OCI-LY3 (cell line): ENCODE measurements at regions not wholly inside any gene's neighbourhood (a gene's known extent, or its start where the extent isn't known, plus 50 kb on each side); places are given as distances from the start of the nearest gene placed in this dataset.

Experiments used
- H2AFZ ChIP-seq: fragments of 200-600, 300-600 bp; shearing (Covaris generic); 2 replicates; pipeline ENCODE4 v1.6.0; 2014; ENCODE audit warnings: antibody characterized with exemption, low read depth, low read length
- H3K27ac ChIP-seq: fragments of 200-600, 300-600 bp; sonication (generic); 2 replicates; pipeline ENCODE4 v1.5.1; 2014; ENCODE audit warnings: mild to moderate bottlenecking, low read length, moderate library complexity, mixed read lengths
- H3K27me3 ChIP-seq: fragments of 200-600, 300-600 bp; sonication (generic); 2 replicates; pipeline ENCODE4 v1.6.1; 2014; ENCODE audit warnings: low read depth, low read length, mixed read lengths
- H3K36me3 ChIP-seq: fragments of 200-600, 300-600 bp; sonication (generic); replicated peaks from 2 replicates; pipeline ENCODE3; 2014; ENCODE audit warnings: low read depth, low read length, mixed read lengths
- H3K4me1 ChIP-seq: fragments of 300-600, 200-600 bp; sonication (generic); 2 replicates; pipeline ENCODE4 v1.6.1; 2014; ENCODE audit warnings: low read length, mixed read lengths
- H3K4me2 ChIP-seq: fragments of 200-600, 300-600 bp; sonication (generic); 2 replicates; pipeline ENCODE4 v1.6.1; 2014; ENCODE audit warnings: low read length, mixed read lengths
- H3K4me3 ChIP-seq: fragments of 300-600, 200-600 bp; sonication (generic); 2 replicates; pipeline ENCODE4 v1.5.1; 2014; ENCODE audit warnings: antibody characterized with exemption, mild to moderate bottlenecking, low read length, moderate library complexity
- H3K79me2 ChIP-seq: fragments of 300-600, 200-600 bp; shearing (Covaris generic); 2 replicates; pipeline ENCODE4 v1.6.1; 2014; ENCODE audit warnings: mild to moderate bottlenecking, low read length, mixed read lengths
- H3K9ac ChIP-seq: fragments of 300-600, 200-600 bp; shearing (Covaris generic); 2 replicates; pipeline ENCODE4 v1.6.0; 2014; ENCODE audit warnings: mild to moderate bottlenecking, low read length, moderate library complexity
- H3K9me3 ChIP-seq: fragments of 200-600, 300-600 bp; shearing (Covaris generic); 2 replicates; pipeline ENCODE4 v1.6.1; 2014; ENCODE audit warnings: low read length, mixed read lengths; ENCODE audit not compliant: insufficient read depth
- H4K20me1 ChIP-seq: fragments of 200-600, 300-600 bp; sonication (generic); 2 replicates; pipeline ENCODE4 v1.6.1; 2016; ENCODE audit warnings: low read length, mixed read lengths; ENCODE audit not compliant: insufficient read depth
- EZH2phosphoT487 ChIP-seq: fragments of 200-600 bp; shearing (Covaris generic); IDR thresholded peaks from 2 replicates; pipeline ENCODE4 v1.6.1; 2018; ENCODE audit warnings: antibody characterized with exemption, mixed run types, low read depth
- TF ChIP-seq, protein P1 (sequence below): fragments of 200-600, 300-600 bp; sonication (generic); IDR thresholded peaks from 2 replicates; pipeline ENCODE4 v1.5.1; 2014; ENCODE audit warnings: antibody characterized with exemption, low read length, low read depth

DNA sequence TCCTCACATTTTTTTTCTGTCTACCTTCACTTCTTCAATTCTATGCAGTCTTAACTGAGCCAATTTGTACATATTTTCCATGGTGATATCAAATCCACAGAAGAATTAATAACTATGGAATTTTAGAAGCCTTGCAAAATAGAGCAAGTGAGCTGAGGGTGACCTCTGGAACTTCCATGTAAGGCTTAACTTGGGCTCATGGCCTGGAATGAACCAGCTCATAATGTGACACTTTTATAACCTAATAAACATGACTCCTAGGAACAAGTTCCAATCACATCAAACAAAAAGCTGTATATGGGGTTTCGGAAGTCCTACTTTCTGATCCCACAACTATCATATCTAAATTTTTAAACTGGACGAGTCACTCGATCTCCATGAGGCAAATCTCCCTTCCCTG, 232.4 kb downstream of the FOXA2 start:
- Histone ChIP-seq H3K27me3 (peaks cover 12% of the 10 kb centered on the region; the same call in 1 of the 2 replicates), H3K27ac (no peak overlapping the region), H3K79me2 (no peaks in the 10 kb centered on the region), H3K4me2 (no peak overlapping the region), H3K36me3 (no peaks in the 10 kb centered on the region), H3K4me1 (no peaks in the 10 kb centered on the region), H3K4me3 (no peak overlapping the region), H3K9me3 (no peaks in the 10 kb centered on the region), H2AFZ (no peak overlapping the region), H3K9ac (no peak overlapping the region), H4K20me1 (no peaks in the 10 kb centered on the region)
- TF ChIP-seq, protein P1, sequence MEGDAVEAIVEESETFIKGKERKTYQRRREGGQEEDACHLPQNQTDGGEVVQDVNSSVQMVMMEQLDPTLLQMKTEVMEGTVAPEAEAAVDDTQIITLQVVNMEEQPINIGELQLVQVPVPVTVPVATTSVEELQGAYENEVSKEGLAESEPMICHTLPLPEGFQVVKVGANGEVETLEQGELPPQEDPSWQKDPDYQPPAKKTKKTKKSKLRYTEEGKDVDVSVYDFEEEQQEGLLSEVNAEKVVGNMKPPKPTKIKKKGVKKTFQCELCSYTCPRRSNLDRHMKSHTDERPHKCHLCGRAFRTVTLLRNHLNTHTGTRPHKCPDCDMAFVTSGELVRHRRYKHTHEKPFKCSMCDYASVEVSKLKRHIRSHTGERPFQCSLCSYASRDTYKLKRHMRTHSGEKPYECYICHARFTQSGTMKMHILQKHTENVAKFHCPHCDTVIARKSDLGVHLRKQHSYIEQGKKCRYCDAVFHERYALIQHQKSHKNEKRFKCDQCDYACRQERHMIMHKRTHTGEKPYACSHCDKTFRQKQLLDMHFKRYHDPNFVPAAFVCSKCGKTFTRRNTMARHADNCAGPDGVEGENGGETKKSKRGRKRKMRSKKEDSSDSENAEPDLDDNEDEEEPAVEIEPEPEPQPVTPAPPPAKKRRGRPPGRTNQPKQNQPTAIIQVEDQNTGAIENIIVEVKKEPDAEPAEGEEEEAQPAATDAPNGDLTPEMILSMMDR: no peak
- TF ChIP-seq EZH2phosphoT487: no peak

GRCh38 chr20:22350624-22351023, 233.7 kb downstream of the FOXA2 start:
- Histone ChIP-seq H3K4me1 (no peaks in the 10 kb centered on the region), H3K36me3 (no peaks in the 10 kb centered on the region), H3K9me3 (no peaks in the 10 kb centered on the region), H3K4me3 (no peak overlapping the region), H3K9ac (no peak overlapping the region), H3K27ac (no peak overlapping the region), H4K20me1 (no peaks in the 10 kb centered on the region), H3K79me2 (no peaks in the 10 kb centered on the region), H3K27me3 (peaks cover 16% of the 10 kb centered on the region; the same call in 1 of the 2 replicates), H3K4me2 (no peak overlapping the region), H2AFZ (no peak overlapping the region)
- TF ChIP-seq, protein P1: no peak
- no peak for TF ChIP-seq EZH2phosphoT487

DNA sequence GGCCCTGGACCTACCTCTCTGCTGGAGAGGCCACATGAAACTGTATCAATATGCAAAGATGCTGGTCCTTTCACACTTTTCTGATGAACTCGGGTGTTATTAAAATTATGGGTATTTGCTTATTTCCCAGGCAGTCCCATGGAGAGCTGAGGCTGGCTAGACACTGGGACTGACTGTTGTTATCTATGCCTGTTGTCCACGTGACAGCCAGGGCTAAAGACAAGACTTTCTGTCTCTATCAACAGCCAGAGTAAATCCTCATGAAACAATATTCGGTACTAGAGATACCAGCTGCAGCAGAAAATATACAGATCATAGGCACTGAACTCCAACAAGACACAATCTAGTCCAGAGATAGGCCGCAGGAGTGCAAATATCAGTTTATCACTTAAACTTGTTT, 236.4 kb downstream of the FOXA2 start:
- TF ChIP-seq EZH2phosphoT487: no peak
- TF ChIP-seq, protein P1: no peak
- no peak overlapping the region for H3K4me3 ChIP-seq
- H3K79me2 ChIP-seq: no peaks in the 10 kb centered on the region
- peaks cover 16% of the 10 kb centered on the region; the same call in 1 of the 2 replicates for H3K27me3 ChIP-seq
- H3K27ac ChIP-seq: no peak overlapping the region
- H3K9ac ChIP-seq: no peak overlapping the region
- no peaks in the 10 kb centered on the region for H3K36me3 ChIP-seq
- no peaks in the 10 kb centered on the region for H4K20me1 ChIP-seq
- H3K9me3 ChIP-seq: no peaks in the 10 kb centered on the region
- H3K4me2 ChIP-seq: no peak overlapping the region
- H2AFZ ChIP-seq: no peak overlapping the region
- no peaks in the 10 kb centered on the region for H3K4me1 ChIP-seq

DNA sequence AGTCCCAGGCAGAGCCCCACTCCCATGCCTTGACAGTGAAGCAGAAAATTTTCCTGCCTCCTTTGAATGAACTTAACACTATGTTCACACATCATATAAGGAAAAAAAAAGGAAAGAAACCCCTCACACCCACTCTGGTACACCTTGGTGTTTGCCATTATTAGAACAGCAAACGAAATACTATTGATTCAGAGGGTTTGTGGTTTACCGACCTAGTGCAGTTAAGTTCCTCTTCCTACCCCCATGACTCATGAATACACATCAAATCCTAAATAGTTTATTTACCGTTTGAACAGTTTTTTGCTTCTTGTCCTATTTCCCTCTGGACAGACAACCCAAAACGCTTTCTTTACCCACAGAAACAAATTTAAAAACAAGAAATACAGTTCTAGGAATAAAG, 237.7 kb downstream of the FOXA2 start:
- H3K4me3 ChIP-seq: no peak overlapping the region
- TF ChIP-seq, protein P1: no peak
- TF ChIP-seq EZH2phosphoT487: no peak
- H3K36me3 ChIP-seq: no peaks in the 10 kb centered on the region
- H3K9me3 ChIP-seq: no peaks in the 10 kb centered on the region
- no peaks in the 10 kb centered on the region for H4K20me1 ChIP-seq
- no peak overlapping the region for H3K27ac ChIP-seq
- H3K4me1 ChIP-seq: no peaks in the 10 kb centered on the region
- H3K9ac ChIP-seq: no peak overlapping the region
- no peaks in the 10 kb centered on the region for H3K79me2 ChIP-seq
- H3K4me2 ChIP-seq: no peak overlapping the region
- peaks cover 16% of the 10 kb centered on the region; the same call in 1 of the 2 replicates for H3K27me3 ChIP-seq
- H2AFZ ChIP-seq: no peak overlapping the region
